RWPE2 (cell line): ENCODE measurements at regions not wholly inside any gene's neighbourhood (a gene's known extent, or its start where the extent isn't known, plus 50 kb on each side); places are given as distances from the start of the nearest gene placed in this dataset.
"Not testable (repeated sequence)": the region's sequence is repeated elsewhere in the genome, so short reads cannot be mapped to it uniquely, and the experiment has no call there.

Source experiments
- ATAC-seq: fragments of 200-7000 bp; cut with Tn5 transposase; 3 replicates; pipeline ENCODE4 v1.9.1; 2021; ENCODE audit warnings: low read depth
- DNase-seq: peaks from one replicate; pipeline ENCODE4 v3.0.0-alpha.2; 2020; ENCODE audit warnings: low spot score
- H3K27ac ChIP-seq: fragments of 450-650 bp; 2 replicates; pipeline ENCODE4 v1.5.1; 2017; ENCODE audit warnings: mild to moderate bottlenecking; ENCODE audit not compliant: poor library complexity, severe bottlenecking
- H3K27me3 ChIP-seq: fragments of 250-450 bp; sonication (Bioruptor Pico); 2 replicates; pipeline ENCODE4 v1.5.1; 2021; ENCODE audit warnings: mild to moderate bottlenecking, moderate library complexity; ENCODE audit not compliant: insufficient read depth, poor library complexity, severe bottlenecking
- H3K36me3 ChIP-seq: fragments of 250-450 bp; sonication (Bioruptor Pico); 2 replicates; pipeline ENCODE4 v1.5.1; 2020; ENCODE audit warnings: low read depth, mild to moderate bottlenecking, moderate library complexity
- H3K4me1 ChIP-seq: fragments of 250-450 bp; sonication (Bioruptor Pico); 2 replicates; pipeline ENCODE4 v1.5.1; 2021; ENCODE audit warnings: mild to moderate bottlenecking, moderate library complexity; ENCODE audit not compliant: insufficient read depth, poor library complexity, severe bottlenecking
- H3K4me3 ChIP-seq: fragments of 250-450 bp; sonication (Bioruptor Pico); 2 replicates; pipeline ENCODE4 v1.5.1; 2021; ENCODE audit warnings: mild to moderate bottlenecking, moderate library complexity; ENCODE audit not compliant: severe bottlenecking
- H3K9me3 ChIP-seq: fragments of 250-450 bp; sonication (Bioruptor Pico); 2 replicates; pipeline ENCODE4 v1.5.1; 2021; ENCODE audit warnings: mild to moderate bottlenecking, moderate library complexity; ENCODE audit not compliant: severe bottlenecking
- CTCF ChIP-seq: fragments of 450-650 bp; IDR thresholded peaks from one replicate; pipeline ENCODE4 v1.5.1; 2017; ENCODE audit warnings: mild to moderate bottlenecking, moderate library complexity; ENCODE audit not compliant: poor library complexity, severe bottlenecking

- no peak for ATAC-seq
- no peak for DNase-seq
- Histone ChIP-seq H3K27me3 (no peaks in the 10 kb centered on the region), H3K9me3 (peaks cover 1% of the 10 kb centered on the region), H3K4me3 (no peak overlapping the region), H3K36me3 (no peaks in the 10 kb centered on the region), H3K4me1 (no peaks in the 10 kb centered on the region), H3K27ac (no peak overlapping the region)
- TF ChIP-seq CTCF: no peak
These were observed 206.6 kb downstream of the PRELID2 start for GRCh38 chr5:145628525-145628924.

- no peaks in the 10 kb centered on the region for H3K4me1 ChIP-seq
- DNase-seq (no peak), ATAC-seq (no peak)
- H3K36me3 ChIP-seq: no peaks in the 10 kb centered on the region
- H3K4me3 ChIP-seq: no peak overlapping the region
- no peaks in the 10 kb centered on the region for H3K27me3 ChIP-seq
- TF ChIP-seq CTCF: no peak
- H3K27ac ChIP-seq: no peak overlapping the region
- peaks cover 3% of the 10 kb centered on the region for H3K9me3 ChIP-seq
These were observed 215.3 kb downstream of the PRELID2 start for GRCh38 chr5:145619806-145620310.

DNA sequence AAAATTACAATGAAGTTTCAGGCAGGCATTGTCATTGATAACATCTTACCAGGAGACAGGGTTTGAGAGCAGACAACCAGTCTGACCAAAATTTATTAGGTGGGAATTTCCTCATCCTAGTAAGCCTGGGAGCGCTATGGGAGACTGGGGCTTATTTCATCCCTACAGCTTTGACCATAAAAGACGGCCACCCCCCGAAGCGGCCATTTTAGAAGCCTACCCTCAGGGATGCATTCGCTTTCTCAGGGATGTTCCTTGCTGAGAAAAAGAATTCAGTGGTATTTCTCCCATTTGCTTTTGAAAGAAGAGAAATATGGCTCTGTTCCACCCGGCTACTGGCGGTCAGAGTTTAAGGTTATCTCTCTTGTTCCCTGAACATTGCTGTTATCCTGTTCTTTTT lies 218.4 kb downstream of the PRELID2 start:
- ATAC-seq, H3K4me3 ChIP-seq, H3K4me1 ChIP-seq, H3K9me3 ChIP-seq, H3K36me3 ChIP-seq, DNase-seq, H3K27ac ChIP-seq, H3K27me3 ChIP-seq: not testable (repeated sequence)

- TF ChIP-seq CTCF: no peak
- H3K27me3 ChIP-seq: no peaks in the 10 kb centered on the region
- H3K36me3 ChIP-seq: no peaks in the 10 kb centered on the region
- H3K4me3 ChIP-seq: no peak overlapping the region
- ATAC-seq: no peak
- H3K9me3 ChIP-seq: no peaks in the 10 kb centered on the region
- H3K4me1 ChIP-seq: no peaks in the 10 kb centered on the region
- no peak overlapping the region for H3K27ac ChIP-seq
- no peak for DNase-seq
These were observed 236.2 kb downstream of the PRELID2 start for GRCh38 chr5:145598983-145599382.

GRCh38 chr5:145598184-145598583 lies 237.0 kb downstream of the PRELID2 start:
- no peak for DNase-seq
- H3K4me3 ChIP-seq: no peak overlapping the region
- H3K4me1 ChIP-seq: no peaks in the 10 kb centered on the region
- no peak overlapping the region for H3K27ac ChIP-seq
- H3K27me3 ChIP-seq: no peaks in the 10 kb centered on the region
- no peaks in the 10 kb centered on the region for H3K9me3 ChIP-seq
- ATAC-seq: no peak
- TF ChIP-seq CTCF: no peak
- H3K36me3 ChIP-seq: no peaks in the 10 kb centered on the region
